HepG2 (cell line): ENCODE measurements at regions not wholly inside any gene's neighbourhood (a gene's known extent, or its start where the extent isn't known, plus 50 kb on each side); places are given as distances from the start of the nearest gene placed in this dataset.

Source experiments
- ATAC-seq: fragments of 200-7000 bp; cut with Tn5 transposase; 3 replicates; pipeline ENCODE4 v1.9.1; 2020; ENCODE audit warnings: mild to moderate bottlenecking, moderate library complexity
- BruUV-seq: library from RNA; stranded (reverse); fragments of 400-500 nt; replicated peaks from 2 replicates; lab custom pipeline; 2021; lab: Mats Ljungman, UMichigan
- CTCF ChIA-PET: fragments of 300-600 bp; formaldehyde crosslinking; extraction: SDS; loops from one replicate; lab custom pipeline; 2021; ENCODE audit warnings: low total read pairs, inconsistent platforms, low intra/inter-chr PET ratio; lab: Yijun Ruan, JAX
- POLR2A ChIA-PET: fragments of 350-600 bp; sonication (Branson Sonifier 250); formaldehyde crosslinking; loops from one replicate; lab custom pipeline; 2020; ENCODE audit warnings: antibody characterized with exemption, inconsistent platforms; lab: Yijun Ruan, JAX
- DNase-seq: peaks from one replicate; pipeline ENCODE4 v3.0.0-alpha.2; 2015; ENCODE audit warnings: low spot score
- FAIRE-seq: peaks from 3 replicates; lab custom pipeline; 2011; peaks lifted over from hg19 to GRCh38; lab: Jason Lieb, UNC
- H2AFZ ChIP-seq: one replicate; pipeline ENCODE4 v1.6.1; 2011; ENCODE audit warnings: low read length, inconsistent platforms
- H3K27ac ChIP-seq: fragments of 300-600 bp; 3 replicates; pipeline ENCODE4 v1.8.0; 2011; ENCODE audit warnings: mixed run types, mild to moderate bottlenecking, mixed read lengths, low read length, inconsistent platforms; ENCODE audit not compliant: insufficient read depth; ENCODE audit errors: extremely low read length
- H3K27me3 ChIP-seq, 2 experiments: fragments of 200-600 bp in 1 of 2; 2 replicates in 1 of 2; 3 replicates in 1 of 2; pipeline versions ENCODE4 v1.6.0 to v1.8.0; 2011; ENCODE audit warnings: low read length in 2 of 2, mild to moderate bottlenecking in 2 of 2, moderate library complexity in 2 of 2, inconsistent platforms in 1 of 2; ENCODE audit not compliant: insufficient read depth in 2 of 2, control insufficient read depth in 1 of 2
- H3K36me3 ChIP-seq, 2 experiments: fragments of 200-600 bp in 1 of 2; replicated peaks in 1 of 2; 2 replicates in 1 of 2; 3 replicates in 1 of 2; pipeline versions ENCODE4 v1.5.1 to v1.8.0; 2011; ENCODE audit warnings: low read length in 2 of 2, inconsistent platforms in 1 of 2; ENCODE audit not compliant: insufficient read depth in 2 of 2, control insufficient read depth in 1 of 2
- H3K4me1 ChIP-seq: 2 replicates; pipeline ENCODE4 v1.5.1; 2012; ENCODE audit warnings: low read length, inconsistent platforms; ENCODE audit not compliant: insufficient read depth
- H3K4me2 ChIP-seq: 2 replicates; pipeline ENCODE4 v1.6.0; 2011; ENCODE audit warnings: low read depth, low read length, inconsistent platforms
- H3K4me3 ChIP-seq, 3 experiments: fragments of 200-600 bp in 1 of 3; sonication (generic), shearing (Covaris generic) in 1 of 3; replicated peaks in 1 of 3; 2 replicates each; pipeline ENCODE4 v1.5.1; 2011 to 2016; ENCODE audit warnings: low read length in 3 of 3, inconsistent platforms in 2 of 3, low read depth in 2 of 3, mild to moderate bottlenecking in 2 of 3, control low read depth in 1 of 3, mixed read lengths in 1 of 3; ENCODE audit not compliant: insufficient read depth in 1 of 3
- H3K79me2 ChIP-seq: one replicate; pipeline ENCODE4 v1.6.1; 2011; ENCODE audit warnings: low read length, inconsistent platforms; ENCODE audit not compliant: insufficient read depth
- H3K9ac ChIP-seq: 2 replicates; pipeline ENCODE4 v1.6.0; 2011; ENCODE audit warnings: mild to moderate bottlenecking, low read depth, low read length, inconsistent platforms; ENCODE audit not compliant: insufficient read depth
- H3K9me3 ChIP-seq: 2 replicates; pipeline ENCODE4 v1.5.1; 2012; ENCODE audit warnings: mild to moderate bottlenecking, low read length
- H4K20me1 ChIP-seq: 2 replicates; pipeline ENCODE4 v1.6.0; 2011; ENCODE audit warnings: inconsistent platforms, mild to moderate bottlenecking, low read length, moderate library complexity; ENCODE audit not compliant: insufficient read depth
- CREB1 ChIP-seq, 2 experiments: fragments of 450-650 bp in 1 of 2; IDR thresholded peaks; 2 replicates each; pipeline ENCODE4 v1.6.1; 2016 to 2017; ENCODE audit warnings: control low read depth in 1 of 2, mild to moderate bottlenecking in 1 of 2, missing compliant biosample characterization in 1 of 2, missing genetic modification characterization in 1 of 2
- ETV5 ChIP-seq: IDR thresholded peaks from 2 replicates; pipeline ENCODE4 v1.6.1; 2018; ENCODE audit warnings: missing biosample characterization, missing genetic modification reagents, inconsistent platforms, borderline replicate concordance
- NBN ChIP-seq: fragments of 450-650 bp; conservative IDR thresholded peaks from 2 replicates; pipeline ENCODE4 v1.6.1; 2017
- PCBP2 ChIP-seq: fragments of 200-400 bp; formaldehyde crosslinking; optimal IDR thresholded peaks from 2 replicates; pipeline ENCODE3; 2018; ENCODE audit warnings: low read length, low read depth; ENCODE audit not compliant: poor library complexity, severe bottlenecking
- POLR2AphosphoS2 ChIP-seq: IDR thresholded peaks from 2 replicates; pipeline ENCODE4 v1.6.1; 2011; ENCODE audit warnings: low read depth, low read length, improper control_type of control experiment
- RARA ChIP-seq: IDR thresholded peaks from 2 replicates; pipeline ENCODE4 v1.6.1; 2016; ENCODE audit warnings: missing genetic modification reagents, missing compliant biosample characterization
- TFDP1 ChIP-seq: IDR thresholded peaks from 2 replicates; pipeline ENCODE4 v1.6.1; 2016; ENCODE audit warnings: missing compliant biosample characterization, missing genetic modification reagents, borderline replicate concordance
- ZBTB25 ChIP-seq: IDR thresholded peaks from 2 replicates; pipeline ENCODE4 v1.6.1; 2018; ENCODE audit warnings: missing genetic modification reagents
- ZBTB7B ChIP-seq: sonication (generic); formaldehyde crosslinking; IDR thresholded peaks from 2 replicates; pipeline ENCODE4 v1.4.0; 2020; ENCODE audit warnings: missing genetic modification reagents
- ZBTB8A ChIP-seq: sonication (generic); formaldehyde crosslinking; IDR thresholded peaks from 2 replicates; pipeline ENCODE4 v1.4.0; 2020; ENCODE audit warnings: mild to moderate bottlenecking, low read depth, missing genetic modification reagents, borderline replicate concordance
- ZFP36L1 ChIP-seq: sonication (generic); formaldehyde crosslinking; IDR thresholded peaks from 2 replicates; pipeline ENCODE4 v1.8.0; 2022; ENCODE audit warnings: mild to moderate bottlenecking, missing genetic modification reagents, moderate library complexity
- ZKSCAN5 ChIP-seq: sonication (generic); formaldehyde crosslinking; IDR thresholded peaks from 2 replicates; pipeline ENCODE4 v1.5.1; 2020; ENCODE audit warnings: mild to moderate bottlenecking, missing genetic modification reagents
- ZNF224 ChIP-seq: sonication (generic); formaldehyde crosslinking; IDR thresholded peaks from 2 replicates; pipeline ENCODE4 v1.5.0; 2020; ENCODE audit warnings: mild to moderate bottlenecking, missing genetic modification reagents
- ZNF234 ChIP-seq: sonication (generic); formaldehyde crosslinking; conservative IDR thresholded peaks from 2 replicates; pipeline ENCODE4 v1.5.1; 2020; ENCODE audit warnings: mild to moderate bottlenecking, missing genetic modification reagents
- ZSCAN29 ChIP-seq: sonication (generic); formaldehyde crosslinking; conservative IDR thresholded peaks from 2 replicates; pipeline ENCODE4 v1.4.0; 2020; ENCODE audit warnings: mild to moderate bottlenecking, missing genetic modification reagents
- ZUFSP ChIP-seq: sonication (generic); formaldehyde crosslinking; IDR thresholded peaks from 2 replicates; pipeline ENCODE4 v1.9.0; 2021; ENCODE audit warnings: missing genetic modification reagents, mild to moderate bottlenecking, borderline replicate concordance
- WGBS: methylation state at CpG from one replicate; pipeline ENCODE4 v1.1.6; 2017; ENCODE audit warnings: low lambda C conversion rate; 5-methylcytosine and 5-hydroxymethylcytosine counted together
- in situ Hi-C: cut with HindIII; loops from 2 replicates; pipeline ENCODE4 v1.10.0; 2017; ENCODE audit warnings: low pct_unique_long_range_greater_than_20kb; ENCODE audit not compliant: extremely low pct_ligation_motif_present
- intact Hi-C: fragments of 100-400 bp; cut with micrococcal nuclease; formaldehyde crosslinking; loops from one replicate; pipeline ENCODE4 v1.10.0; 2022; ENCODE audit not compliant: unreplicated experiment

- TF ChIP-seq ETV5 (CRISPR knock-in tag) (no peak), ZBTB8A (CRISPR knock-in tag) (no peak)
Observed at GRCh38 chr13:102962430-102962829, 103.8 kb downstream of the SLC10A2 start (continued).

- no TSS peak for BruUV-seq
- intact Hi-C loops: no loop called here
- CTCF ChIA-PET: no interaction called here
- TF ChIP-seq TFDP1: no peak
- no peak for TF ChIP-seq ZBTB7B (CRISPR knock-in tag)
- TF ChIP-seq PCBP2: no peak
- no peak for TF ChIP-seq ZSCAN29 (CRISPR knock-in tag)
- TF ChIP-seq ZNF224: no peak
- TF ChIP-seq ZNF234 (CRISPR knock-in tag): no peak
- TF ChIP-seq RARA: no peak
- TF ChIP-seq ZBTB25 (CRISPR knock-in tag): no peak
- no peak for TF ChIP-seq ZKSCAN5 (CRISPR knock-in tag)
- TF ChIP-seq ZFP36L1 (CRISPR knock-in tag): no peak
- TF ChIP-seq ZUFSP (CRISPR knock-in tag): no peak
- TF ChIP-seq CREB1 (IDR thresholded peaks at IDR 0.05): no peak
- no peak for TF ChIP-seq CREB1 (CRISPR knock-in tag; IDR thresholded peaks at IDR 0.05)
- no peak for TF ChIP-seq POLR2AphosphoS2
- TF ChIP-seq NBN: no peak
- WGBS: 3% methylated on average over 4 of the region's 4 CpGs
- no peaks in the 10 kb centered on the region for H3K79me2 ChIP-seq
- ATAC-seq (no peak), DNase-seq (no peak), FAIRE-seq (no peak)
- no peak overlapping the region for H3K4me2 ChIP-seq
- H3K27me3 ChIP-seq: peaks cover 0 to 5% of the 10 kb centered on the region in 2 experiments; a peak in 1 of 5 replicates
- H2AFZ ChIP-seq: no peak overlapping the region
- H3K27ac ChIP-seq: no peak overlapping the region
- peaks cover 7% of the 10 kb centered on the region for H3K4me1 ChIP-seq
- in situ Hi-C loops: no loop called here
- H3K9me3 ChIP-seq: no peaks in the 10 kb centered on the region
- H4K20me1 ChIP-seq: no peaks in the 10 kb centered on the region
- POLR2A ChIA-PET: no interaction called here
- H3K9ac ChIP-seq: no peak overlapping the region
- H3K36me3 ChIP-seq: no peaks in the 10 kb centered on the region
- no peak overlapping the region for H3K4me3 ChIP-seq
Observed at GRCh38 chr13:102960959-102961358, 105.3 kb downstream of the SLC10A2 start.
